ENCODE measurements at regions not wholly inside any gene's neighbourhood (a gene's known extent, or its start where the extent isn't known, plus 50 kb on each side); places are given as distances from the start of the nearest gene placed in this dataset.
"Not testable (repeated sequence)": the region's sequence is repeated elsewhere in the genome, so short reads cannot be mapped to it uniquely, and the experiment has no call there.

GRCh38 chr5:28691526-28691925 lies 1653.1 kb upstream of the CDH9 start:
- DNase-seq = peak in 2 of 3 donors; percentile 6 to 28

- no peak for DNase-seq
Measured at GRCh38 chr5:28685794-28686193, 1647.4 kb upstream of the CDH9 start.

GRCh38 chr5:28678899-28679298 lies 1640.5 kb upstream of the CDH9 start:
- DNase-seq = no peak

GRCh38 chr5:28666110-28666509 lies 1627.7 kb upstream of the CDH9 start:
- DNase-seq = no peak

- peak in 1 of 3 donors; percentile 2 for DNase-seq
Measured at GRCh38 chr5:28648108-28648507, 1609.7 kb upstream of the CDH9 start.

GRCh38 chr5:28632607-28633006 lies 1594.2 kb upstream of the CDH9 start:
- no peak for DNase-seq

GRCh38 chr5:28603869-28604268 lies 1565.5 kb upstream of the CDH9 start:
- no peak for DNase-seq

- DNase-seq = no peak
Measured at GRCh38 chr5:28602429-28602828, 1564.0 kb upstream of the CDH9 start.

GRCh38 chr5:28596707-28597106 lies 1558.3 kb upstream of the CDH9 start:
- DNase-seq = not testable (repeated sequence)

GRCh38 chr5:28580616-28581015 lies 1542.2 kb upstream of the CDH9 start:
- peak in 1 of 3 donors; percentile 51 for DNase-seq

- DNase-seq = no peak
Measured at GRCh38 chr5:28576022-28576421, 1537.6 kb upstream of the CDH9 start.

GRCh38 chr5:28575368-28575767 lies 1537.0 kb upstream of the CDH9 start:
- DNase-seq = no peak

GRCh38 chr5:28574606-28575005 lies 1536.2 kb upstream of the CDH9 start:
- DNase-seq = no peak

- DNase-seq = no peak
Measured at GRCh38 chr5:28567048-28567447, 1528.7 kb upstream of the CDH9 start.

- DNase-seq = no peak
Measured at GRCh38 chr5:28561522-28561921, 1523.1 kb upstream of the CDH9 start.

- no peak for DNase-seq
Measured at GRCh38 chr5:28558196-28558595, 1519.8 kb upstream of the CDH9 start.

GRCh38 chr5:28557114-28557513 lies 1518.7 kb upstream of the CDH9 start:
- DNase-seq = no peak

- no peak for DNase-seq
Measured at GRCh38 chr5:28549588-28549987, 1511.2 kb upstream of the CDH9 start.

- no peak for DNase-seq
Measured at GRCh38 chr5:28548856-28549255, 1510.5 kb upstream of the CDH9 start.

- no peak for DNase-seq
Measured at GRCh38 chr5:28544501-28544900, 1506.1 kb upstream of the CDH9 start.

GRCh38 chr5:28543473-28544098 lies 1505.2 kb upstream of the CDH9 start:
- peak in 1 of 3 donors; percentile 2 for DNase-seq

- peak in 2 of 3 donors; percentile 1 to 80 for DNase-seq
Measured at GRCh38 chr5:28542987-28543386, 1504.6 kb upstream of the CDH9 start.

- peak in 2 of 3 donors; percentile 11 to 86 for DNase-seq
Measured at GRCh38 chr5:28523888-28524635, 1485.7 kb upstream of the CDH9 start.

GRCh38 chr5:28523416-28523815 lies 1485.0 kb upstream of the CDH9 start:
- DNase-seq = no peak

All from muscle of back (tissue), 3 donors.